CD8-positive, alpha-beta memory T cell (primary cell): ENCODE measurements at regions not wholly inside any gene's neighbourhood (a gene's known extent, or its start where the extent isn't known, plus 50 kb on each side); places are given as distances from the start of the nearest gene placed in this dataset.

Source experiments
- CTCF ChIA-PET: fragments of 350-600 bp; sonication (Branson Sonifier 250); formaldehyde crosslinking; loops from one replicate; lab custom pipeline; 2021; ENCODE audit warnings: antibody characterized with exemption; lab: Charles Lee
- POLR2A ChIA-PET: fragments of 350-600 bp; sonication (Branson Sonifier 250); formaldehyde crosslinking; loops from one replicate; lab custom pipeline; 2021; ENCODE audit warnings: antibody characterized with exemption; lab: Charles Lee
- DNase-seq, 5 donors: peaks; one replicate each; pipeline versions ENCODE4 v3.0.0 to v3.0.0-alpha.2; 2020 to 2022; ENCODE audit warnings: mixed read lengths in 1 of 5
- H3K27ac ChIP-seq: one replicate; pipeline ENCODE4 v1.7.0; 2013; ENCODE audit warnings: low read depth, mild to moderate bottlenecking, low read length, moderate library complexity
- H3K27me3 ChIP-seq: 2 replicates; pipeline ENCODE4 v1.7.0; 2013; ENCODE audit warnings: low read length, mild to moderate bottlenecking; ENCODE audit not compliant: insufficient read depth, poor library complexity, severe bottlenecking
- H3K36me3 ChIP-seq: 2 replicates; pipeline ENCODE4 v1.7.0; 2013; ENCODE audit warnings: mild to moderate bottlenecking, low read length, moderate library complexity; ENCODE audit not compliant: insufficient read depth
- H3K4me1 ChIP-seq: 2 replicates; pipeline ENCODE4 v1.7.0; 2013; ENCODE audit warnings: mild to moderate bottlenecking, low read length, moderate library complexity; ENCODE audit not compliant: insufficient read depth
- H3K4me3 ChIP-seq: 2 replicates; pipeline ENCODE4 v1.7.0; 2013; ENCODE audit warnings: mild to moderate bottlenecking, low read length
- H3K9me3 ChIP-seq: 2 replicates; pipeline ENCODE4 v1.7.0; 2013; ENCODE audit warnings: mild to moderate bottlenecking, low read length
- H3K27ac Mint-ChIP-seq, 8 donors: one replicate each; pipeline ENCODE4 v1.8.0; 2020 to 2021; ENCODE audit warnings: mixed read lengths in 8 of 8, mild to moderate bottlenecking in 6 of 8, inconsistent platforms in 3 of 8, moderate library complexity in 3 of 8
- H3K27me3 Mint-ChIP-seq, 2 donors: one replicate each; pipeline ENCODE4 v1.8.0; 2020 to 2021; ENCODE audit warnings: mixed read lengths in 2 of 2, mild to moderate bottlenecking in 1 of 2, moderate library complexity in 1 of 2
- H3K36me3 Mint-ChIP-seq, 3 donors: one replicate each; pipeline ENCODE4 v1.8.0; 2020 to 2021; ENCODE audit warnings: mixed read lengths in 3 of 3, inconsistent platforms in 1 of 3, mild to moderate bottlenecking in 1 of 3
- H3K4me1 Mint-ChIP-seq, 3 donors: one replicate each; pipeline ENCODE4 v1.8.0; 2020 to 2021; ENCODE audit warnings: mixed read lengths in 3 of 3, inconsistent platforms in 1 of 3, mild to moderate bottlenecking in 1 of 3
- H3K4me3 Mint-ChIP-seq, 7 donors: one replicate each; pipeline ENCODE4 v1.8.0; 2020 to 2021; ENCODE audit warnings: mixed read lengths in 7 of 7, mild to moderate bottlenecking in 6 of 7, moderate library complexity in 4 of 7, inconsistent platforms in 2 of 7
- H3K9me3 Mint-ChIP-seq, 5 donors: one replicate each; pipeline ENCODE4 v1.8.0; 2020 to 2022; ENCODE audit warnings: mixed read lengths in 5 of 5, mild to moderate bottlenecking in 3 of 5, moderate library complexity in 2 of 5, inconsistent platforms in 1 of 5

GRCh38 chr9:134591573-134591981, 50.0 kb upstream of the COL5A1 start:
- no peak for DNase-seq
- no peaks in the 10 kb centered on the region for H3K36me3 Mint-ChIP-seq
- Histone ChIP-seq H3K36me3 (no peaks in the 10 kb centered on the region), H3K9me3 (no peaks in the 10 kb centered on the region), H3K27ac (no peak overlapping the region), H3K27me3 (no peaks in the 10 kb centered on the region), H3K4me3 (no peak overlapping the region), H3K4me1 (no peaks in the 10 kb centered on the region)
- H3K4me1 Mint-ChIP-seq, result no peaks in the 10 kb centered on the region
- no peak overlapping the region for H3K27ac Mint-ChIP-seq
- H3K9me3 Mint-ChIP-seq, result peaks cover 0 to 2% (median 0%) of the 10 kb centered on the region in 5 donors
- ChIA-PET POLR2A (no interaction called here), CTCF (no interaction called here)
- peaks cover 12 to 24% of the 10 kb centered on the region in 2 donors for H3K27me3 Mint-ChIP-seq
- no peak overlapping the region for H3K4me3 Mint-ChIP-seq
